HG03108 (cell line): ENCODE measurements at regions not wholly inside any gene's neighbourhood (a gene's known extent, or its start where the extent isn't known, plus 50 kb on each side); places are given as distances from the start of the nearest gene placed in this dataset.

Experiments
- ATAC-seq: cut with Tn5 transposase; IDR thresholded peaks from one replicate; pipeline ENCODE4 v1.9.1; 2021; ENCODE audit warnings: moderate library complexity; ENCODE audit not compliant: unreplicated experiment

GRCh38 chr2:120424274-120424796 is 78.4 kb downstream of the INHBB start:
- ATAC-seq, result no peak

GRCh38 chr2:120425014-120425413 is 79.1 kb downstream of the INHBB start:
- no peak for ATAC-seq

GRCh38 chr2:120428748-120429147 is 82.8 kb downstream of the INHBB start:
- no peak for ATAC-seq

GRCh38 chr2:120429586-120430500 is 83.9 kb downstream of the INHBB start:
- ATAC-seq, result no peak

GRCh38 chr2:120430501-120430830 is 84.5 kb downstream of the INHBB start:
- ATAC-seq, result no peak

GRCh38 chr2:120430957-120431356 is 85.0 kb downstream of the INHBB start:
- no peak for ATAC-seq

- ATAC-seq, result no peak
Measured at GRCh38 chr2:120431386-120432292, 85.7 kb downstream of the INHBB start.

- no peak for ATAC-seq
Measured at GRCh38 chr2:120432293-120432975, 86.5 kb downstream of the INHBB start.

- ATAC-seq, result no peak
Measured at GRCh38 chr2:120432976-120433815, 87.3 kb downstream of the INHBB start.

GRCh38 chr2:120433816-120434290 is 87.9 kb downstream of the INHBB start:
- ATAC-seq, result no peak

GRCh38 chr2:120434492-120435308 is 88.8 kb downstream of the INHBB start:
- ATAC-seq, result no peak

- ATAC-seq, result no peak
Measured at GRCh38 chr2:120435671-120436459, 89.9 kb downstream of the INHBB start.

GRCh38 chr2:120436460-120436739 is 90.5 kb downstream of the INHBB start:
- ATAC-seq, result no peak

GRCh38 chr2:120436885-120437603 is 91.1 kb downstream of the INHBB start:
- ATAC-seq, result no peak

- ATAC-seq, result no peak
Measured at GRCh38 chr2:120437604-120438000, 91.7 kb downstream of the INHBB start.

- ATAC-seq, result no peak
Measured at GRCh38 chr2:120438301-120439066, 92.5 kb downstream of the INHBB start.

- no peak for ATAC-seq
Measured at GRCh38 chr2:120439067-120439368, 93.1 kb downstream of the INHBB start.
